Mesothelial cell of epicardium (in vitro differentiated cells): ENCODE measurements at regions not wholly inside any gene's neighbourhood (a gene's known extent, or its start where the extent isn't known, plus 50 kb on each side); places are given as distances from the start of the nearest gene placed in this dataset.
A peak's percentile ranks its signal among the peaks of the same experiment; 100 is the strongest.

ENCODE experiments used
- DNase-seq, 2 experiments: peaks; one replicate each; pipeline ENCODE4 v3.0.0; 2021; ENCODE audit warnings: low spot score in 2 of 2; ENCODE audit not compliant: unreplicated experiment in 2 of 2
- H3K27ac Mint-ChIP-seq: 2 replicates; pipeline ENCODE4 v1.8.0; 2021; ENCODE audit warnings: mixed read lengths
- H3K27me3 Mint-ChIP-seq: 2 replicates; pipeline ENCODE4 v1.8.0; 2021; ENCODE audit warnings: low read depth, mixed read lengths
- H3K36me3 Mint-ChIP-seq: 2 replicates; pipeline ENCODE4 v1.8.0; 2021; ENCODE audit warnings: mixed read lengths
- H3K4me1 Mint-ChIP-seq: 2 replicates; pipeline ENCODE4 v1.8.0; 2021; ENCODE audit warnings: mixed read lengths
- H3K4me3 Mint-ChIP-seq: 2 replicates; pipeline ENCODE4 v1.8.0; 2021; ENCODE audit warnings: mild to moderate bottlenecking, moderate library complexity, mixed read lengths
- H3K9me3 Mint-ChIP-seq: 2 replicates; pipeline ENCODE4 v1.8.0; 2021; ENCODE audit warnings: mixed read lengths
- TF ChIP-seq, protein P1 (sequence below): fragments of 200-600 bp; sonication (generic); IDR thresholded peaks from one replicate; pipeline ENCODE4 v1.5.0; 2021; ENCODE audit warnings: antibody characterized with exemption; ENCODE audit not compliant: unreplicated experiment

DNA sequence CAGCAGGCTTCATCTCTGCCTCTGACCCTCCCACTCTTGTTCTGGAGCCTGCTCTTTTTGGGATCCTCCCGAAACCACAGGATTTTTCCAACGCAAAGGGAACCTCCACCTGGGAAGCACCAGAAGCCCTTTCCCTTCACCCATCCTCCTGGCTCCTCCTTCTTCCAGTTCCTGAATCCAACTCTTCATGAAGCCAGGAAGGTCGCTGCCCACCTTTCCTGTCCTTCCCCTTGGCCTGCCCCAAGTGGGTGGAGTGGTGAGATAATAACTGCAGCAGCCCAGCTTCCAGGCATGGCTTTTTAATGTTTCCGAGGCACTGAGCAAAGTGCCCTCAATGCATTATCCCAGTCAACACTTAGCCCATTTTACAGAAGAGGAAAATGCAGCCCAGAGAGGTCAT is 70.8 kb upstream of the EEPD1 start:
- peaks cover 2% of the 10 kb centered on the region for H3K27me3 Mint-ChIP-seq
- no peaks in the 10 kb centered on the region for H3K36me3 Mint-ChIP-seq
- no peak overlapping the region for H3K27ac Mint-ChIP-seq
- TF ChIP-seq, protein P1, sequence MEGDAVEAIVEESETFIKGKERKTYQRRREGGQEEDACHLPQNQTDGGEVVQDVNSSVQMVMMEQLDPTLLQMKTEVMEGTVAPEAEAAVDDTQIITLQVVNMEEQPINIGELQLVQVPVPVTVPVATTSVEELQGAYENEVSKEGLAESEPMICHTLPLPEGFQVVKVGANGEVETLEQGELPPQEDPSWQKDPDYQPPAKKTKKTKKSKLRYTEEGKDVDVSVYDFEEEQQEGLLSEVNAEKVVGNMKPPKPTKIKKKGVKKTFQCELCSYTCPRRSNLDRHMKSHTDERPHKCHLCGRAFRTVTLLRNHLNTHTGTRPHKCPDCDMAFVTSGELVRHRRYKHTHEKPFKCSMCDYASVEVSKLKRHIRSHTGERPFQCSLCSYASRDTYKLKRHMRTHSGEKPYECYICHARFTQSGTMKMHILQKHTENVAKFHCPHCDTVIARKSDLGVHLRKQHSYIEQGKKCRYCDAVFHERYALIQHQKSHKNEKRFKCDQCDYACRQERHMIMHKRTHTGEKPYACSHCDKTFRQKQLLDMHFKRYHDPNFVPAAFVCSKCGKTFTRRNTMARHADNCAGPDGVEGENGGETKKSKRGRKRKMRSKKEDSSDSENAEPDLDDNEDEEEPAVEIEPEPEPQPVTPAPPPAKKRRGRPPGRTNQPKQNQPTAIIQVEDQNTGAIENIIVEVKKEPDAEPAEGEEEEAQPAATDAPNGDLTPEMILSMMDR = no peak
- DNase-seq = no peak
- peaks cover 19% of the 10 kb centered on the region for H3K4me1 Mint-ChIP-seq
- no peak overlapping the region for H3K4me3 Mint-ChIP-seq
- H3K9me3 Mint-ChIP-seq = no peaks in the 10 kb centered on the region

DNA sequence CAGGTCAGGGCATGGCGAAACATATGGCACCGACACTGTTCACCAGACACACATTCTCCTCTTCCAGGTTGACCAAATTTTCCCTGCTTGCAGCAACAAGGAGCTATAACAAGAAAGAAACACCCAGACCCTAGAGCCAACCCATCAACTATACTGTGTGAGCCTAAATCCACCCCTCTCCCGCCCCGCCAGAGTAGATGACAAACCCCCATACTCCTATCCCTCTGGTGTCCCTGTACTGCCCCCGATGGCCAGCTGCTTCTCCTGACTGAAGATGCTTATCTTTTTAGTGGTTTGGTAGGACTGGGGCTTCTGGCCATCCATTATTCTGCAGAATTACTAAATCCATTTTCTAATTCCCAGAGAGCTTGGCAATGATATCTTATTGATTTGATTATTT is 70.1 kb upstream of the EEPD1 start:
- H3K27me3 Mint-ChIP-seq = peaks cover 2% of the 10 kb centered on the region
- peaks cover 3% of the 10 kb centered on the region for H3K9me3 Mint-ChIP-seq
- H3K27ac Mint-ChIP-seq = no peak overlapping the region
- H3K36me3 Mint-ChIP-seq = no peaks in the 10 kb centered on the region
- DNase-seq = no peak
- no peak overlapping the region for H3K4me3 Mint-ChIP-seq
- peaks cover 13% of the 10 kb centered on the region for H3K4me1 Mint-ChIP-seq
- TF ChIP-seq, protein P1 = no peak

DNA sequence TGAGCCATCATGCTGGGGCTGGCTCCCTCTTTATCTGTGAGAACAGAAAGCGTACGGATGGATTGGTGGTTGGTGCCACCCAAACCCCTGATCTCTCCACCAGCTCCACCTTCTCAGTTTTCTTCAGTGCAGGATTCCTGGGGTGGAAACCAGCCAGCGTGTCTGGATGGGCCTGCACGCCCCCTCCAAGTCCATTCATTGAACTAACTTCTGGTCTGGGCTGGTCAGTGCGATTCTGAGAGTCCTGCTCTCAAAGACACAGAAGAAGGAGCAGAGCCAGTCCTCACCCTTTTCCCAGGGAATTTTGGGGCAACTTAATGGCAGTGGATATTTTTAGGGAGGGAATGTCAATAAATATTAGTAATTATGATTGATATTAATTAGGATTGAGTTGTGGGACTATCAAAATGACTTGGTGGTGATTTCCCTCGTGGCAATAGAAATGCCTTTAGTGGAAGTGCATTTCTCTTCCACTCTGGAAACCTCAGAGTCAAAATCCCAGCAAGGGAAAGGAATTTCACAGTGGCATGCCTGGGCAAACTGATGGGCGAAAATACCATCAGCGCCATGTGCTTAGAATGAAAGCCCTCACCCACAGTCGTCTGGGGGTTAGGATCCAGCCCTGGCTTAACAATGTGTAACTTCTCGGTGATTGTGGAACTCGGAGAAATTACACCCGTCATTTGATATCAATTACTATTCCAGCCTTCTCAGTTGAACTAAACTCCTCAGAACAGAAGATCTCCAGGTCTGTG is 69.3 kb upstream of the EEPD1 start:
- Mint-ChIP-seq H3K27ac (no peak overlapping the region), H3K4me1 (peaks cover 11% of the 10 kb centered on the region), H3K36me3 (peaks cover 5% of the 10 kb centered on the region), H3K27me3 (peaks cover 2% of the 10 kb centered on the region), H3K4me3 (no peak overlapping the region), H3K9me3 (peaks cover 11% of the 10 kb centered on the region)
- no peak for DNase-seq
- TF ChIP-seq, protein P1 = no peak

DNA sequence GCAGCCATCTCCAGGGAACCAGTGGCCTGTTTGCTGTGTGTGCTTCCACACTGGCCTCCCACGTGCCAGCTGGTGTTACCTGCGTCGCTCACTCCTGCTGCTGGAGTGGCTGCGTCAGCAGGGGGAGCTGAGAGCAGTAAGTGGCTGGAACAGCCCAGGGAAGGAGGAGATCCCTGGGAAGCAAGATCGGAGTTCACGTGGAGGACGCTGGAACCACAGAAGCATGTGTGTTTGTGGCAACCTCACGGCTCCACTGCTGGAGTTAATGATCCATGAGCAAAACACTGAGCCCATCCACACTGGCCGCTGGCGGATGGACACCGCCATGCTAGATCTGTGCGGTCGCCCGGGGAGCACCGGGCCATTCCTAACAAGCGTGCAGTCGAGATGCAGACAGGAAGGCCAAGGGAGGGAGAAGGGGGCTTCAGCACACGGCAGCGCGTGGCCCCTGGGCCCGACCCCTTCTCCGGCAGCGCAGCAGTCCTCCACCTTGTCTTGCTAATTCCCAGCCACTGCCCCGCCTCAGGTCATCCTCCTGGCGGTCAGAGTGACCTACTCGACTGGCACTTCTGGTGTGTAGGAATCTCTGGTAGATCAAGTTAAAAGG is 68.5 kb upstream of the EEPD1 start:
- TF ChIP-seq, protein P1 = no peak

DNA sequence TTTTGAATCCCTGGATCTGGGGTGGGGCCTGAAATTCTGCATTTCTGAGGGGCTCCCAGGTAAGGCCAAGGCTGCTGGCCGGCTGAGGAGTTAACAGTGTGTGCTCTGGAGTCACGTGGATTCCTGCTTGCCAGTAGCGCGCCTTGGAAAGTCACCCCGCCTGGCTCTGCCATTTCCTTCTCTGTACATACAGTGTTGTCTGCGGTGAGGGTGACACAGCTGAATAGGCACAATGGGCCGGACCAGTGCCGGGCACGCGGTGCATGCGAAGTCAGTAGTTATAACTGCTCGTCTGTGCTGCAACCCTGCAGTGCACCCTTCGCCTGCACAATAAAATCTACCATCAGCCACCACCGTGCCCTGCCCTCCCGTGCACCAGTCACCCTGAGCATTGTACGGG is 68.0 kb upstream of the EEPD1 start:
- Mint-ChIP-seq H3K4me1 (peaks cover 11% of the 10 kb centered on the region), H3K4me3 (no peak overlapping the region), H3K36me3 (peaks cover 5% of the 10 kb centered on the region), H3K27ac (no peak overlapping the region), H3K9me3 (peaks cover 16% of the 10 kb centered on the region), H3K27me3 (peaks cover 2% of the 10 kb centered on the region)
- no peak for DNase-seq
- TF ChIP-seq, protein P1 = no peak

More for the DNA sequence above, 68.5 kb upstream of the EEPD1 start:
- Mint-ChIP-seq H3K36me3 (peaks cover 5% of the 10 kb centered on the region), H3K27me3 (peaks cover 2% of the 10 kb centered on the region), H3K9me3 (peaks cover 12% of the 10 kb centered on the region), H3K4me3 (no peak overlapping the region), H3K4me1 (peaks cover 11% of the 10 kb centered on the region), H3K27ac (peak overlapping the region; percentile 59)
- DNase-seq = peak in 1 of 2 experiments; percentile 48
